ENCODE measurements at regions not wholly inside any gene's neighbourhood (a gene's known extent, or its start where the extent isn't known, plus 50 kb on each side); places are given as distances from the start of the nearest gene placed in this dataset.
A peak's percentile ranks its signal among the peaks of the same experiment; 100 is the strongest.

- TF ChIP-seq, protein P1, sequence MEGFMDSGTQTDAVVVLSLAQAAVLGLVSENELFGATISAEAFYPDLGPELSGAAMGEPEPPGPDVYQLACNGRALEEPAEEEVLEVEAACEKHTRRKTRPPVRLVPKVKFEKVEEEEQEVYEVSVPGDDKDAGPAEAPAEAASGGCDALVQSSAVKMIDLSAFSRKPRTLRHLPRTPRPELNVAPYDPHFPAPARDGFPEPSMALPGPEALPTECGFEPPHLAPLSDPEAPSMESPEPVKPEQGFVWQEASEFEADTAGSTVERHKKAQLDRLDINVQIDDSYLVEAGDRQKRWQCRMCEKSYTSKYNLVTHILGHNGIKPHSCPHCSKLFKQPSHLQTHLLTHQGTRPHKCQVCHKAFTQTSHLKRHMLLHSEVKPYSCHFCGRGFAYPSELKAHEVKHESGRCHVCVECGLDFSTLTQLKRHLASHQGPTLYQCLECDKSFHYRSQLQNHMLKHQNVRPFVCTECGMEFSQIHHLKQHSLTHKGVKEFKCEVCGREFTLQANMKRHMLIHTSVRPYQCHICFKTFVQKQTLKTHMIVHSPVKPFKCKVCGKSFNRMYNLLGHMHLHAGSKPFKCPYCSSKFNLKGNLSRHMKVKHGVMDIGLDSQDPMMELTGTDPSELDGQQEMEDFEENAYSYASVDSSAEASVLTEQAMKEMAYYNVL (CRISPR knock-in tag; IDR thresholded peaks at IDR 0.05; ENCODE audit: borderline replicate concordance) = no peak
- no peak for TF ChIP-seq CEBPZ (IDR thresholded peaks at IDR 0.05; ENCODE audit: low read length)
- TF ChIP-seq ZFY (CRISPR knock-in tag; IDR thresholded peaks at IDR 0.05) = peak; percentile 36; the same call in 1 of the 2 replicates
- no peak for TF ChIP-seq NCOA5 (CRISPR knock-in tag; IDR thresholded peaks at IDR 0.05)
- no peak for TF ChIP-seq ZNF572 (CRISPR knock-in tag; IDR thresholded peaks at IDR 0.05)
- TF ChIP-seq SMAD9 (CRISPR knock-in tag; IDR thresholded peaks at IDR 0.05) = 0 out of 2 replicates have a peak, but pooled peaks have one; percentile 54
- TF ChIP-seq SCMH1 (CRISPR knock-in tag; IDR thresholded peaks at IDR 0.05; ENCODE audit: borderline replicate concordance) = no peak
- TF ChIP-seq, protein P2, sequence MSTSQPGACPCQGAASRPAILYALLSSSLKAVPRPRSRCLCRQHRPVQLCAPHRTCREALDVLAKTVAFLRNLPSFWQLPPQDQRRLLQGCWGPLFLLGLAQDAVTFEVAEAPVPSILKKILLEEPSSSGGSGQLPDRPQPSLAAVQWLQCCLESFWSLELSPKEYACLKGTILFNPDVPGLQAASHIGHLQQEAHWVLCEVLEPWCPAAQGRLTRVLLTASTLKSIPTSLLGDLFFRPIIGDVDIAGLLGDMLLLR (CRISPR knock-in tag; IDR thresholded peaks at IDR 0.05) = no peak
- peak; percentile 97 for TF ChIP-seq ERF (CRISPR knock-in tag; IDR thresholded peaks at IDR 0.05)
- TF ChIP-seq ZNF780A (CRISPR knock-in tag; IDR thresholded peaks at IDR 0.05) = no peak
- peak; percentile 68; the same call in 1 of the 2 replicates for TF ChIP-seq ZNF33B (CRISPR knock-in tag; IDR thresholded peaks at IDR 0.05)
- TF ChIP-seq MEIS1 (CRISPR knock-in tag; IDR thresholded peaks at IDR 0.05; ENCODE audit: borderline replicate concordance) = peak; percentile 60; the same call in 1 of the 2 replicates
- no peak for TF ChIP-seq PRMT3 (CRISPR knock-in tag; IDR thresholded peaks at IDR 0.05; ENCODE audit: borderline replicate concordance, low read depth)
- TF ChIP-seq MYPOP (CRISPR knock-in tag; IDR thresholded peaks at IDR 0.05) = peak; percentile 70; the same call in 1 of the 2 replicates
- no peak for TF ChIP-seq HMGA1 (CRISPR knock-in tag; conservative IDR thresholded peaks at IDR 0.05)
- no peak; the same call in 1 of the 2 replicates for TF ChIP-seq ZNF589 (CRISPR knock-in tag; conservative IDR thresholded peaks at IDR 0.05)
- no peak for TF ChIP-seq ZNF260 (CRISPR knock-in tag; IDR thresholded peaks at IDR 0.05; ENCODE audit: borderline replicate concordance, low read depth)
- no peak for TF ChIP-seq ZNF761 (CRISPR knock-in tag; conservative IDR thresholded peaks at IDR 0.05)
- TF ChIP-seq SALL1 (CRISPR knock-in tag; IDR thresholded peaks at IDR 0.05) = peak; percentile 94
- peak; percentile 78; the same call in 1 of the 2 replicates for TF ChIP-seq SALL2 (CRISPR knock-in tag; IDR thresholded peaks at IDR 0.05)
- 0 out of 2 replicates have a peak, but pooled peaks have one; percentile 73 for TF ChIP-seq THRA (CRISPR knock-in tag; IDR thresholded peaks at IDR 0.05; ENCODE audit: borderline replicate concordance)
- peak; percentile 72 for TF ChIP-seq HOXA3 (CRISPR knock-in tag; IDR thresholded peaks at IDR 0.05)
- peak; percentile 94 for TF ChIP-seq ZNF430 (CRISPR knock-in tag; IDR thresholded peaks at IDR 0.05)
- no peak for TF ChIP-seq NR3C1 (CRISPR knock-in tag; IDR thresholded peaks at IDR 0.05)
Measured at GRCh38 chr3:124217542-124217941, 225.6 kb upstream of the ROPN1 start (continued).

Data from HepG2 (cell line).